ENCODE measurements at regions not wholly inside any gene's neighbourhood (a gene's known extent, or its start where the extent isn't known, plus 50 kb on each side); places are given as distances from the start of the nearest gene placed in this dataset.

- Histone ChIP-seq H4K20me1 (ENCODE audit: insufficient read depth) (no peaks in the 10 kb centered on the region), H3K9ac (no peak overlapping the region), H3F3A (ENCODE audit: insufficient read depth) (no peaks in the 10 kb centered on the region), H3K27me3 (replicated peaks; ENCODE audit: insufficient read depth) (peaks cover 33% of the 10 kb centered on the region), H3K79me2 (ENCODE audit: insufficient read depth) (no peaks in the 10 kb centered on the region), H3K9me3 (ENCODE audit: low read depth) (no peaks in the 10 kb centered on the region), H3K36me3 (ENCODE audit: low read depth) (no peaks in the 10 kb centered on the region), H3K4me3 (no peak overlapping the region), H3K27ac (no peak overlapping the region), H2AFZ (no peak overlapping the region), H3K4me2 (ENCODE audit: unreplicated experiment) (no peak overlapping the region), H3K4me1 (ENCODE audit: insufficient read depth) (no peaks in the 10 kb centered on the region), H3K9me2 (ENCODE audit: insufficient read depth) (no peaks in the 10 kb centered on the region)
- 60 to 74% methylated on average over 2 of the region's 2 CpGs for WGBS, 2 experiments (ENCODE audit: low coverage in 1 of 2, low lambda C conversion rate in 2 of 2, missing lambda C conversion rate in 2 of 2)
- in situ Hi-C loops (cut with MboI): no loop called here
- TF ChIP-seq EZH2 (IDR thresholded peaks at IDR 0.05; ENCODE audit: insufficient read depth, poor library complexity, severe bottlenecking) (no peak), EZH2phosphoT487 (IDR thresholded peaks at IDR 0.05; ENCODE audit: insufficient read depth, low read depth) (no peak)
- no peak for DNase-seq
These were observed 198.1 kb upstream of the DIO3 start for GRCh38 chr14:101363261-101363555.

GRCh38 chr14:101363880-101364391 is 197.4 kb upstream of the DIO3 start:
- Histone ChIP-seq H3K9me2 (ENCODE audit: insufficient read depth) (no peaks in the 10 kb centered on the region), H3K4me2 (ENCODE audit: unreplicated experiment) (no peak overlapping the region), H3K27ac (no peak overlapping the region), H4K20me1 (ENCODE audit: insufficient read depth) (no peaks in the 10 kb centered on the region), H3K4me3 (no peak overlapping the region), H3K36me3 (ENCODE audit: low read depth) (no peaks in the 10 kb centered on the region), H3K4me1 (ENCODE audit: insufficient read depth) (no peaks in the 10 kb centered on the region), H3K79me2 (ENCODE audit: insufficient read depth) (no peaks in the 10 kb centered on the region), H3F3A (ENCODE audit: insufficient read depth) (no peaks in the 10 kb centered on the region), H3K9me3 (ENCODE audit: low read depth) (no peaks in the 10 kb centered on the region), H2AFZ (no peak overlapping the region), H3K9ac (no peak overlapping the region), H3K27me3 (replicated peaks; ENCODE audit: insufficient read depth) (peaks cover 28% of the 10 kb centered on the region)
- in situ Hi-C loops (cut with MboI): no loop called here
- WGBS, 2 experiments (ENCODE audit: low coverage in 1 of 2, low lambda C conversion rate in 2 of 2, missing lambda C conversion rate in 2 of 2): 77 to 79% methylated on average over 16 of the region's 16 CpGs
- DNase-seq: no peak
- TF ChIP-seq EZH2phosphoT487 (IDR thresholded peaks at IDR 0.05; ENCODE audit: insufficient read depth, low read depth) (no peak), EZH2 (IDR thresholded peaks at IDR 0.05; ENCODE audit: insufficient read depth, poor library complexity, severe bottlenecking) (no peak)

- Histone ChIP-seq H3K4me2 (ENCODE audit: unreplicated experiment) (no peak overlapping the region), H3K27ac (no peak overlapping the region), H3K4me3 (no peak overlapping the region), H3K4me1 (ENCODE audit: insufficient read depth) (no peaks in the 10 kb centered on the region), H3F3A (ENCODE audit: insufficient read depth) (no peaks in the 10 kb centered on the region), H3K36me3 (ENCODE audit: low read depth) (no peaks in the 10 kb centered on the region), H3K79me2 (ENCODE audit: insufficient read depth) (no peaks in the 10 kb centered on the region), H4K20me1 (ENCODE audit: insufficient read depth) (no peaks in the 10 kb centered on the region), H3K27me3 (replicated peaks; ENCODE audit: insufficient read depth) (peaks cover 30% of the 10 kb centered on the region), H2AFZ (no peak overlapping the region), H3K9ac (no peak overlapping the region), H3K9me2 (ENCODE audit: insufficient read depth) (no peaks in the 10 kb centered on the region), H3K9me3 (ENCODE audit: low read depth) (no peaks in the 10 kb centered on the region)
- DNase-seq: peak; percentile 23
- TF ChIP-seq EZH2 (IDR thresholded peaks at IDR 0.05; ENCODE audit: insufficient read depth, poor library complexity, severe bottlenecking): no peak
- no peak for TF ChIP-seq EZH2phosphoT487 (IDR thresholded peaks at IDR 0.05; ENCODE audit: insufficient read depth, low read depth)
- WGBS, 2 experiments (ENCODE audit: low coverage in 1 of 2, low lambda C conversion rate in 2 of 2, missing lambda C conversion rate in 2 of 2): 14 to 15% methylated on average over 42 of the region's 42 CpGs
- in situ Hi-C loops (cut with MboI): no loop called here
These were observed 196.6 kb upstream of the DIO3 start for GRCh38 chr14:101364503-101365328.

- no peak for TF ChIP-seq EZH2 (IDR thresholded peaks at IDR 0.05; ENCODE audit: insufficient read depth, poor library complexity, severe bottlenecking)
- TF ChIP-seq EZH2phosphoT487 (IDR thresholded peaks at IDR 0.05; ENCODE audit: insufficient read depth, low read depth): no peak
- no peaks in the 10 kb centered on the region for H3K79me2 ChIP-seq (ENCODE audit: insufficient read depth)
- no peak overlapping the region for H3K4me3 ChIP-seq
- no peak overlapping the region for H3K27ac ChIP-seq
- in situ Hi-C loops (cut with MboI): no loop called here
- H3F3A ChIP-seq (ENCODE audit: insufficient read depth): no peaks in the 10 kb centered on the region
- H3K9me3 ChIP-seq (ENCODE audit: low read depth): no peaks in the 10 kb centered on the region
- no peak overlapping the region for H3K9ac ChIP-seq
- 51 to 57% methylated on average over 19 to 20 of the region's 20 CpGs for WGBS, 2 experiments (ENCODE audit: low coverage in 1 of 2, low lambda C conversion rate in 2 of 2, missing lambda C conversion rate in 2 of 2)
- H4K20me1 ChIP-seq (ENCODE audit: insufficient read depth): no peaks in the 10 kb centered on the region
- H3K9me2 ChIP-seq (ENCODE audit: insufficient read depth): no peaks in the 10 kb centered on the region
- no peak overlapping the region for H3K4me2 ChIP-seq (ENCODE audit: unreplicated experiment)
- H2AFZ ChIP-seq: no peak overlapping the region
- H3K36me3 ChIP-seq (ENCODE audit: low read depth): no peaks in the 10 kb centered on the region
- H3K4me1 ChIP-seq (ENCODE audit: insufficient read depth): no peaks in the 10 kb centered on the region
- DNase-seq: no peak
- peaks cover 27% of the 10 kb centered on the region for H3K27me3 ChIP-seq (replicated peaks; ENCODE audit: insufficient read depth)
These were observed 195.8 kb upstream of the DIO3 start for GRCh38 chr14:101365329-101366158.
